G401 (cell line): ENCODE measurements at regions not wholly inside any gene's neighbourhood (a gene's known extent, or its start where the extent isn't known, plus 50 kb on each side); places are given as distances from the start of the nearest gene placed in this dataset.
A peak's percentile ranks its signal among the peaks of the same experiment; 100 is the strongest.

Experiments
- DNase-seq: peaks from one replicate; pipeline ENCODE4 v3.0.0-alpha.2; 2015; ENCODE audit warnings: low spot score
- in situ Hi-C: cut with HindIII; loops from 2 replicates; pipeline ENCODE4 v1.10.0; 2016; ENCODE audit warnings: low sequenced_read_pairs, mixed read lengths

DNA sequence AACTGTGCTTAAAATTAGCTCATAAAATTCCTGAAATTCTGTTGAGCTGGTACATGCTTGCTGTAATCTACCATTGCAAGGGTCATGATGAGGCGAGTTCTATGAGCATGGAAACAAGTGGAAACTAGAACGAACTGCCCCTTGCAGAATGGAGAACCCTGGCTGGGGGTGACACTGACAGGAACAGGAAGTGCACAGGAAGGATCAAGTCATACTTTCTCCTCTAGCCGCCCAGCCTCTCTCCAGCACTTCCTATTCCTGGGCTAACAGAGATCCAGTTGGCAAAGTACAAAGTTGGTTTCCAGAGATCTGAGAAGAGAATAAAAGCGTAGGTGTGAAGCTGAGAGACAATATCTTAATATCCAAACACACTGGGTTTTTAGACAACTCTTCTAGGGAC, 414.2 kb upstream of the PODXL start:
- in situ Hi-C loops: no loop called here
- no peak for DNase-seq

DNA sequence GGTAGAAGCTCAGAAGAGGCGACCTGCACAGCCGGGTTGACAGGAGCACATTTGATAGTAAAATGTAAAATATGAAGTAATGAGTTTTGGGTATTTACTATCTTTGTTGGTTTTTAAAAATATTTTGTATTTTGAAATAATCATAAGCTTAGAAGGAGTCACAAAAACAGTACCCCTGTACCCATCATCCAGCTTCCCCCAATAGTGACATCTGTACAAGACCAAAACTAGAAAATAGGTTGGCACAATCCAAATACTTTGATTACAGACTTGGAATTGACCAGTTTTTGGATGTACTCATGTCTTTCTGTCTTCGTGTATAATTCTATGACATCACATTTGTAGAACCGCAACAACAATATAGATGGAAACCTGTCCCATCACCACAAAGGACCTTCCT, 413.1 kb upstream of the PODXL start:
- in situ Hi-C loops: no loop called here
- no peak for DNase-seq

DNA sequence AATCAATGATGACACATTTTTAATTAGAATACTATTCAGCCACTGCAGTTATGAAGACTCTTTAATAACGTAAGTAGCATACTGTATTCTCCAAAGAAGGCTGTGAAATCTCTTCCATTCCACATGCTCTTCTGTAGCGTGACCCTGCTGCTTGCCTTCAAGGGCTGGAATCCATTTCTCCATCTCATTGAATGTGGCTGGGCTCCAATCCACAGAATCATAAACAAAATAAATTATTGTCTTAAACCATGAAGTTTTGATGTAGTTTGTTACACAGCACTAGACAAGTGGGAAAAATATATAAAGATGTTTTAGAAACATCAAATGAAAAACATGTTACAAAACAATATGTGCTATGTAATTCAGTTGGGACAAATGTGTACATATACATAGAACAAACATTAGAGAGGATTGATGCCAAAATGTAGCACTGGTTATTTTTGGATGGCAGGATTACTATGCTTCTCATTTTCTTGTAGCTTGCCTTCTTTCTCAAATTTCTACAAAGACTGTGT, 410.8 kb upstream of the PODXL start:
- DNase-seq: no peak
- in situ Hi-C loops: no loop called here

DNA sequence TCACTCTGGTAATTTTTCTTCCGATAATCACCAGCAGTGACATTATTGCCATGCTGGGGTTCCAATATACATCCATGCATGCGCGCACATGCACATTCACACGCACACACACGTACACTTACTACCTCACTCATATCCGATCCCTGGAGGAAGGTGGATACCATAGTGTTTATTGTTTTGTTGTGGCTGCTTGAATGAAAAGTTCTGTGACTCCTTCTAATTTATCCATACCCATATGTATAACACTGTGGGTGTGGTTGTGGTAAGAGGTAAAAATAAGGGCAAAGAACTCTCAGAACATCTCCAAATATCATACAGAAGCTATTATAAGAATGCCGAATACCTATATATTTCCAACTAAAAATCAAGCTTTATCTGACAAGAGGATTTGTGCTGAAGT, 407.8 kb upstream of the PODXL start:
- in situ Hi-C loops: no loop called here
- DNase-seq: no peak

DNA sequence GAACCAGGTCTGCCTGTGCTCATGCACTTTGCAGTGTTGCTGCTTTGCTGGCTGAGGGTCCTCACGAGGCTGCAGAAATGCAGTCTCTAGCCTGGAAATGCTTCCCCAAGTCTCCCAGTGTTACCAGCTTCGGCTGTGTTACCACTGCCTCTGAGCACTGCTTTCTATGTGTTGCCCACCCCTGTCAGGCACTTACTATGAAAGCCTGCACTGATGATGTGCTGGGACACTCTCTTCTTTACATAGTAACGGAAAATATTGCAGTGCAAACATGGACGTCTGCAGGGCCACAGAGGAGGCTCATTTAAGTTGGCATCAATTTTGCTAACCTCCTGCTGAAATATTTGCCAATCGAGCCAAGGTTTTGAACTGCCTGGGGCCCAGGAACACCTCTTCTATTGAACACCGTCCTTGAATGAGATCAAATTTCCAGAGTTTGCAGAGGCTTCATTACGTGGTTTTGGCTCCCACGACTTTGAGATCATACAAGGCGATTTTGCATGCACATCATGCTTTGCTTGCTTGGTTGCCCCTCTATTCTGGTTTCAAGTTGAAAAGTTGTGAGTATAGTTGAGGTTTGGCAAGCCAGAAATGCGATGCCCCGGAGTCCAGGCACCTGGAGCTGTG, 404.7 kb upstream of the PODXL start:
- in situ Hi-C loops: no loop called here
- no peak for DNase-seq

DNA sequence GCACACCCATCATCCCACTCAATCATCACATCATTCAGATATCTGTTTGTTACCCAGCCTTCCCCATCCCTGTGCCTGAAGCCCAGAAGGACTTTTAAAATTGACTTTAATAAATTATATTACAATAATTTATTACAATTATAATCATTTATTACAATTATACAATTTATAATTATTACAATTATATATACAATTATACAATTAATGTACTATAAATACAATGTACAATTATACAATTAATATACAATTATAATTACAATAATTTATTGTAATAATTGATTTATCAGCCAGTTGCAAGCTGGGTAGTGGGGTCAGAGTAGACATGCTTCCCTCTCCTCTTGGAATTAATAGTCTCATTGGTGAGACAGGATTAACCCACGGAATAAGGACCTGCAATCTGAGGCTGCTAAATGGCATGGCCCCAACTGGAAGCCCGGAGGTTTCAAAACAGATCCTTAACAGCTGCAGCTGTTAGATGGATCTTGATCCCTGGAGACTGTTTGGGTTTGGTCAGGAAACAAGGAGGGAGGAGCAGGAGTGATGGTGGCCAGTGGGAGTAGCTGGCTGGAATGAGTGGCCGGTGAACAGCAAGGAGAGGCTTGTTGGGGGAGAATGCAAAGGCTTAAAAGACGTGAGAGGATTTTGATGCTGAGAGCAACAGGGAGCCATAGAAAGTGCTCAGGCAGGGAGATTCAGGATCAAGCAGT, 402.8 kb upstream of the PODXL start:
- in situ Hi-C loops: no loop called here
- no peak for DNase-seq

DNA sequence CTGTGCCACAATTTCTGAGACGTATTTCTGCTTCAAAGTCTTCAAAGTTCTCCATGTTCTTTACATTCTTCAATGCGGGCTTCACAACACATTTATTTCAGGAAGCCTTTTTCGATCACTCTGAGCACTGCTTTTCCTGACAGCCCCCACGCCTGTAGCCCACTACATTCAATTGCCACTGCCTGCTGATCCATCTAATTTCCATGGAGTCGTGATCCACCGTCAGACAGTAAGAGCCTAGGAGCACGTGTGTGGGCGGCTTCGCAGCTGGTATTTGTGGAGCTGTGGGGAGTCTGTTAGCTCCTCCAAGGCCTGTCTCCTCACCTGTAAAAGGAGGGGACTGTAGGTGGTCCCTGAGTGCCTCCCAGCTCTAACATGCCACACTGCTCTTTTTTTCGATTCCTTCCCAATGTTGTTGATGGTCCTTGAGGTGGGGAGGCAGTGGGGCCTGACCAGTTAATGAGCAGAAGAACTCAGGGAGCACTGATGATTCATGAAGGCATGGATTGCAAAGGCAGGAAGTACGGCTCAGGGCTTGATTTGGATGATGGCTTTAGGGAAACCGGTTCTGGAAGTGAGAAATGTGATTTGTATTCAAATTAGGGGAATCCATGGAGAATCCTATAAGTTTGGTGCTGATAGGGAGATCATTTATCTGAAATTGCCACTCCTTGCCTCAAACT, 401.1 kb upstream of the PODXL start:
- DNase-seq: no peak
- in situ Hi-C loops: no loop called here

DNA sequence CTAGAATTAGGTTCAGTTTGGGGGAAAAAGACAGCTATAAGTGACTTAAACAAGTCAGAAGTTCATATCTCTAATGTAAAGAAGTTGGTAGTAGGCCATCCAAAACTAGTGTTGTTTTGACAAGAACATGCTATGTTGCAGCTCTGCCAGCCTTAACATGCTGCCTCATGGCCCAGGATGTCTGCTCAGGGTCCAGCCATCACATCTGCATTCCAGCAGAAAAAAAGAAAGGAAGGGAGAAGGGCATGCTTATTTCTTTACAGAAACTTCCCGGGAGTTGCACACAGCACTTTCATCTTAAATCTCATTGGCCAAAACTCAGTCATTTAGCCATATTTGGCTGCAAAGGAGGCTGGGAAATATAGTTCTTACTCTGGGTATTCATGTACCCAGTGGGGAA, 400.4 kb upstream of the PODXL start:
- in situ Hi-C loops: no loop called here
- no peak for DNase-seq

DNA sequence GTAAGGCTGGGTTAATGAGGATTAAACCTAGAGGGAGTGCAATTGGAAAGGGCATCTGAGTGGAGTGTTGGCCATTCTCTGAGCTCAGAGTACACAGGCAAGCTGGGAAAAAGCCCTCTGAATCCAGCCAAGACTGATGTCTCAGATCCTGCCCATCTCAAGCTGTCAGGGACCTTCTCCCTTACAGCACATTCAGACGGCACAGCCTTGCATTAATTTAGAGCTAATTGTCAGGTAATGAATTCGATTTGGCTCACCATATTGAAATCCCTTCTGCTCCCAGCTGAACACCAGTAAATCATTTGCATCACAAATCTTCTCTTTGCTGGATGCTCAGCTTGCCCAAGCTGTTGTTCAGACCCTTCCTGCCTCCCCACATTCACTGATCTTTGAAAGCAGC, 399.3 kb upstream of the PODXL start:
- in situ Hi-C loops: no loop called here
- no peak for DNase-seq

DNA sequence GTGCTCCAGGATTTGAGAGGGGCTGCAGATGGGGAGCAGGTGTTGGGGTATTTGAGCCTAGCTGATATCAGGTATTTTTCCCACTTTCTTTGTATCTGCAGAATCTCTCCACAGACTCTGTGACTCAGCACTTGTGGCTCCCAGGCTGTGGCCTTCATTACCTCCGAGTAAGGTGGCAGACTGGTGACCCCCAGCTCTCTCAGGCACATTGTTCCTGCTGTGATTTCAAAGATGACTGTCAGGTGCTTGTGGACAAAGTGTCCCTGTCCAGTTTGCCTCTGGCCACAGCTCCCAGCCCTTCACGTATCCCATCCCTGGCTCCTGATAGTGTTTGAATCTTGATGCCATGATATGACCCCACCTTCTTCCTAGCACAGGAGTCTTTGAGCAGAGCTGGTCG, 396.8 kb upstream of the PODXL start:
- in situ Hi-C loops: no loop called here

DNA sequence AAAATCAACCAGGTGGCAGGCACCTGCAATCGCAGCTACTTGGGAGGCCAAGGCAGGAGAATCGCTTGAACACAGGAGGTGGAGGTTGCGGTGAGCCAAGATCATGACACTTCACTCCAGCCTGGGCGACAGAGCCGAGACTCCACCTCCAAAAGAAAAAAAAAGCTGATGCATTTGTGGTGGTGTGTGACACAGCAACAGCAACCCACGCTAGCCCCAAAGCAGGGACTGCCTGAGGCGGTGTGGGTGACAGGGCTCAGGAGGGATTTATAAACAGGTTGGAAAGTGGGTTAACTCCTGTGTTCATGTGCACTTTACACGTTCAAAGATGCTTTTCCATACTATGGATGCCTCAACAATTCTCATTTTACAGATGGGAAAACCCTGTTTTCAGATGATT, 395.9 kb upstream of the PODXL start:
- in situ Hi-C loops: no loop called here
- DNase-seq: no peak

More for the DNA sequence above, 396.8 kb upstream of the PODXL start:
- no peak for DNase-seq

DNA sequence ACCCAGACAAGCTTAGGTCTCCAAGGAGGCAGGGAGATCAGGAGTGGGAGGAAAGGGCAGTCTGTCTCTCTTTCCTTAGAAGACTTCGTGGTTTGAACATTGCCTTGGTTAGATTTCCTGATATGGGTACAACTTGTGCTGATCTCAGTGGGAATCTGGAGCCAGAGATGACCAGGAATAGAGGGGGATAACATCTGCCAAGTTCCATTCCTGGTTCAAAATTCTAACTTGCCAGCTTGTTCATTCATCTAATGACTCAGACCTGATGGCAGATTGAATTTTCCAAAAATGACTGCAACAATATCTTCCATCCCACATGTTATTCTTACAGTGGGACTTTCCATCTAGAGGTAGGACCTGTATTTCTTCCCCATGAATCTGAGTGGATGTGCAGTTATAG, 394.3 kb upstream of the PODXL start:
- DNase-seq: no peak
- in situ Hi-C loops: no loop called here

DNA sequence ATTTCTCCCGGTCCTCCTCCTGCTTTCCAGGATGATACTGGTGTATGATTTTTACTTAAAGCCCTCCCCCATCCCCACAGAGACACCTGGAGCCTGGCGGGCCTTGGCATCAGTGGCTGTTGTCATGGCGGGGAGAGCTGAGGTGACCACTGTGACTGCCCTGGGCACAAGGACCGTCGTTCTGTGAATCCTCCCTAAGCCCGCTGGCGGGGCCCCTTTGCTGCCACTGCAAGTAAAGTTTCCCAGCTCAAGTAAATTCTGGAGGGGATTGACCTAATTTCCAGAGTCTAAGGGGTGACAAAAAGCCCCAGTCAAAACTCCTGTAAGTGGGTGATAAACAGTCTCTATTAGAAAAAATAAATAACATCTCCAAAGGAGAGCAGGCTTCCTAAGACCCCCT, 393.2 kb upstream of the PODXL start:
- in situ Hi-C loops: no loop called here
- no peak for DNase-seq

DNA sequence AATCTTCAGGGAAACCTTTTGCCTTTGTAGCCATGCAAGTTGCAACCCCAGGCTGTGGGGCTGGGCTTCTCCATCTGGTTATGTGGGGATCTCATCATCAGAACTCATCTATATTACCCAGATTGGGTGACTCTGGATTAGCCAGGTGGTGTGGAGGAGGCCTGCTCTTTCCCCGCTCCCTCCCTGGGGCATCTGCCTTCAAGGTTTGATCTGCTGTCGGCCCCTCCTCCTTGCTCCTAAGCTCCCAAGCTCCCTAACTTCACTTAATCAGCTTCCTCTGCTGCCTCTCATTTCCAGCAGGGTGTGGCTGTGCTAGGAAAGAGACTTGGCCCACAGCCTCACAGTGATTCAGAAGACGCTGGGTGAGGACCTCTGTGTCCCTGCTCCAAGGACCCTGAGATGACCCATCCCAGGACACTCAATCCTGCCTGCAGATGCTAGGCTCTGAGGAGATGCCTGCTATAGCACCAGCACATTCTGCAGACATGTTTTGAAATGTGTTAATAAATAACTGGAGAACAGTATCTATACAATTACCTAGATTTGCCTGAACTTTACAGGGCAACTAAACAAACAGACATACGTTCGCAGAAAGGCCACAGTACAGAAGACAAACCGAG, 392.1 kb upstream of the PODXL start:
- in situ Hi-C loops: no loop called here
- no peak for DNase-seq

DNA sequence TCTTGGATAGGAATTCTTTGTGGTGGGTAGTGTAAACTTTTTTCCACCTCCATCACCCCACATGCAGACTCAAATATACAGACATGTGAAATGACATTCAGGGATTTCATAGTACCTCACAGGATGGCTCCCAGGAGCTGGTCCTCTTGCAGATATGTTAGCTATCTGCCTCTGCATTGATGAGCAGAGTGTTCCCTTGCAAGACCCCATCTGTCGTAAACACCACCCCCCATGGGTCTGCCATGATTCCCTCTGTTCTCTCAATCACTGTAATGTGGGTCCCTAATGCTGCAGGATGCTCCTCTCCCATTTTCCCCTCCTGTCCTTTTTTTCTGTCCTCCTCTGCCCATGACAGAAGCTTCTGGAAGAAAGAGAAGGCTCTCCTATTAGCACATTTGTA, 391.2 kb upstream of the PODXL start:
- no peak for DNase-seq
- in situ Hi-C loops: no loop called here

DNA sequence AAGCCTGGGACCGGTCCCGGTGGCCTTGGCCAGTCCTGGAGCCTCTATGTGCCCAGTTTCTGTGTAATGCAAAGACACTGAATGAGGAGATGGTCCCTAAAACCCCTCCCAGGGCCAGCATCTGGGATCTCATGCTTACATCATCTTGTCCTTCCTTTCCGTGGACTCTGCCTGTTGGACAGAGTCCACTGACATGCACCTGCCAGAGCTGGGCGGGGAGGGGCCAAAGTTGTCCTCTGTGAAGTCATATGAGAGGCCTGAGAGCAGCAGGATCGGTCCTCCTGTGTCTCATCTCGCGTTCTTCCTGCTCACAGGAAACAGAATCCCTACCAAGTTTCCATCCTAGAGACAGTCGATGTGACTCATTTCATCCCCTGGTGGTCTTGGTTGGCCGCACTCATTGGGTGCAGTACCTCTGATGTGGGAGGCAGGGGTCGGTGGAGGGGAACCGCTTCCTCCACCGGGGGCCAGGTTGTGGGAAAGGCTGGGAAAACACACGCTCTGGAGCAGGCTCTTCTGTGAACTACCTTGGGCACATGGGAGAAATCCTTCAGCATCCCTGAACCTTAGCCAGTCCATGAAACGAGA, 389.6 kb upstream of the PODXL start:
- DNase-seq: no peak

DNA sequence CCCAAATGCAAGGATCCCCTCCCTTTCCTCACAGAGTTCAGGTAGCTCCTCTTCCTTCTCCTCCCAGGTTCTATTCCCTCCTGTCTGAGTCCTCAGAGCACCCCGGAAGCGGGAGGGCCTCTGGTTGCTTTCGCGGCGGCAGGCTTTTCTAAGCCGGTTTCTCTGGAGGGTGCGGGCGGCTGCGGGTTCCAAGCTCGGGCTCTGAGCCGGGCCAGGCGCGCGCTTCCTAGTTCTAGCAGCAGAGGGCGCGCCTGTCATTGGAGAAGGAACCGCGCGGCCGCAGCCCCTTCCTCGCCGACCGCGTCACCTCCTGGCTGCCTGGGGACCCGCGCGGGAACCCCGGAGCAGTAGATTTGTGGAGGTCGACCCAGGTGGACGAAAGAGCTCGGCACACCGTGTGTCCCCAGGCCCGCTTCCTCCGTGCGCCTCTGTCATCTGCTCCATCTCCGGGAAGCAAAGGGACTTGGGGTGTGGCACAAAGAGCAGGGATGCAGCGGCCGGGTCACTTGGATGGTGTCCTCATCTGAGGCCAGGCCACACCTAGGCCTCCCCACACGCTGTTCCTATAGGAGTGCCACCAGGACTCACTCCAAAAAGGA, 389.0 kb upstream of the PODXL start:
- peak; percentile 61 for DNase-seq
- in situ Hi-C loops: no loop called here

More for the DNA sequence above, 389.6 kb upstream of the PODXL start:
- in situ Hi-C loops: no loop called here

DNA sequence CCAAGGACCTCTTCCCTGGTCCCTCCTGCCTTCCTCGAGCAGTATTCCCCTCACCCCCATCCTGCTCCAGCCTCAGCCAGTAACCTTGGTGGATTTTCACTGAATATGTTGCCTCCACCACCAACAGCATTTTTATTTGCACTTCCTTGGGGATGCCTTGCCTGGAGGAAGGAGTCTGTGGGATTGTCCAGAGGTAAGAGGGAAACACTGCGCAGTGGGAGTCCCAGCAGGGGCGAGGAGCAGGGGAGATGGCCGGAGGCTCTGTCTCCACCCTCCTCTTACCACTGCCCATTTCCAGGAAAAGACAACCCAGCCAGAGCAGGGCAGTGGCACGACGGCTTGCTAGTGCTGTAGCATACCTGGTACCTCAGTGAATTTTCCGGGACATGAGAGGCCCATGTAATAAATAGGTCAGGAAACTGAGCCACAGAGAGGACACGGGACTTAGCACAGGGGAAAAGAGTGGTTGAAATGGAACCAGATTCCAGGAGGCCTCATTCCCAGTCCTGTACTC, 388.2 kb upstream of the PODXL start:
- in situ Hi-C loops: no loop called here

DNA sequence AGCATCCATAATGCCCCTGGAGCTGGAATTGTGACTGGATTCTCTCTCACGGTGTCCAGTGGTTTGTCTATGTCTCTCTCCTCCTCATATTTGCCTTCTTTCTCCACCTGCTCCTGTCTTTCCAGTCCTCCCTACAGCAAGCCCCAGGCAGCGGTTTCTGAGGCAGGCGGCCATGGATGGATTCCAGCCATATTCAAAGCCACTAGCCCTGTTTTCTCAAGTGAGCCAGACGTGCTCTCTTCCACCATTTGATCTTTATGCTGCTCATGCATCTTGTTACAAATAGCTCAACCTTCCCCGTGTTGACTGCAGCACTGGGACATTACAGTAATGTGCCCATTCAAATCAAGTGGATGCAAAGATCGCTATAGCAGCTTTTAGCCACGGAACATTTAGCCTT, 387.2 kb upstream of the PODXL start:
- in situ Hi-C loops: no loop called here
- DNase-seq: no peak

More for the DNA sequence above, 388.2 kb upstream of the PODXL start:
- no peak for DNase-seq
